Astrocyte of the cerebellum (primary cell): ENCODE measurements at regions not wholly inside any gene's neighbourhood (a gene's known extent, or its start where the extent isn't known, plus 50 kb on each side); places are given as distances from the start of the nearest gene placed in this dataset.
"Not testable (repeated sequence)": the region's sequence is repeated elsewhere in the genome, so short reads cannot be mapped to it uniquely, and the experiment has no call there.

Experiments
- DNase-seq: peaks from one replicate; pipeline ENCODE4 v3.0.0-alpha.2; 2011; ENCODE audit warnings: low read depth
- H3K4me3 ChIP-seq: 2 replicates; pipeline ENCODE4 v1.5.1; 2011; ENCODE audit warnings: mild to moderate bottlenecking, low read depth, low read length, moderate library complexity
- CTCF ChIP-seq: IDR thresholded peaks from 2 replicates; pipeline ENCODE4 v1.5.1; 2012; ENCODE audit warnings: low read length, low read depth, moderate library complexity, mild to moderate bottlenecking; ENCODE audit errors: missing control alignments
- in situ Hi-C: cut with HindIII; loops from 2 replicates; pipeline ENCODE4 v1.10.0; 2017; ENCODE audit warnings: low sequenced_read_pairs

- peak; percentile 22 for DNase-seq
- H3K4me3 ChIP-seq: no peak overlapping the region
- in situ Hi-C loops: no loop called here
- no peak for TF ChIP-seq CTCF
Observed at GRCh38 chr18:40124107-40124506, 1830.9 kb upstream of the PIK3C3 start.

DNA sequence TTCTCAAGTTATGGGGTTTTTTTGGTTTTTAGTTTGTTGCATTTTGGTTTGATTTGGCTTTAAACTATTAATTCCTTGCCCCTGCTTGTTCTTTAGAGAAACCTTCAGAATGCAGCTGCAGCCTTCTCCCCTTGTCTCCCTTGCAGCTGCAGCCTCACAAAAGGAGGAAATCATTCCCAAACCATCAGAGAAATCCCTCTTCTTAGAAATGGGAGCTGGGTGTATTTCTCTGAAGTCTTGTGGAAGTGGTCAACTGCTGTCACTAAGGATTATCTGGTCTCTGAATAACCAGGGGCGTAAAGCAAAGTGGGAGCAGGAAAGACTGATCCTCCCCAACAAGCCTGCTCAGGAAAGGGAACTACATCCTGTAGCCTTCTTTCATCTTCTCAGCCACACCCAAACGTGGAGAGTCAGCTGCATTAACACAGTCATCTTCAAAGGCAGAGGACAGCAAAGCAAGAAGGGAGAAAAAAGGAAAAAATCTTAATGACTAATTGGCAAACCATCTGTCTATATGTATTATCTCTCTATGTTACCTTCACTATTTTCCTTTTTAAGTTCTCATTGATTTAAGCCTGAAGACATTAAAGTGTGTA lies 1834.1 kb upstream of the PIK3C3 start:
- TF ChIP-seq CTCF: no peak
- no peak for DNase-seq
- in situ Hi-C loops: no loop called here
- H3K4me3 ChIP-seq: no peak overlapping the region

DNA sequence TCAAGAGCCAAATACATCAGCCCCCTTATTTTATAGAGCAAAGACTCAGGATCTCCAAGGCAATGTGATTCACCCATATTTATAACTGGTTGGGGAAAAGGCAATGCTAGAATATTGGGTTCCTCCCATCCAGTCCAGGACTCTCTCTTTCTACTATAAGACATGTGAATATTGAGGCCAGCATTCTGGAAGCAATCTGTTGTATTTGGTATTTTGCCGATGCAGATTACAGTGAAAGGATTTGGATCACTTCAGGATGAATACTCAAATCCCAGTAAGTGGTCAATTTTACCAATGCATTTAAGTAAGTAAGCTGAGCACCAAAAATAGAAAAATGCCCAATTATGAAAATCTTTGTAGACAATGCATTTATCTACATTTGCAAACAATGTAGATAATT lies 1834.7 kb upstream of the PIK3C3 start:
- DNase-seq: no peak
- no peak overlapping the region for H3K4me3 ChIP-seq
- in situ Hi-C loops: no loop called here
- TF ChIP-seq CTCF: no peak

- DNase-seq, in situ Hi-C loops, H3K4me3 ChIP-seq: not testable (repeated sequence)
Observed at GRCh38 chr18:40119581-40119980, 1835.5 kb upstream of the PIK3C3 start.

GRCh38 chr18:40110455-40110854 lies 1844.6 kb upstream of the PIK3C3 start:
- no peak for TF ChIP-seq CTCF
- H3K4me3 ChIP-seq: no peak overlapping the region
- DNase-seq: no peak
- in situ Hi-C loops: no loop called here

DNA sequence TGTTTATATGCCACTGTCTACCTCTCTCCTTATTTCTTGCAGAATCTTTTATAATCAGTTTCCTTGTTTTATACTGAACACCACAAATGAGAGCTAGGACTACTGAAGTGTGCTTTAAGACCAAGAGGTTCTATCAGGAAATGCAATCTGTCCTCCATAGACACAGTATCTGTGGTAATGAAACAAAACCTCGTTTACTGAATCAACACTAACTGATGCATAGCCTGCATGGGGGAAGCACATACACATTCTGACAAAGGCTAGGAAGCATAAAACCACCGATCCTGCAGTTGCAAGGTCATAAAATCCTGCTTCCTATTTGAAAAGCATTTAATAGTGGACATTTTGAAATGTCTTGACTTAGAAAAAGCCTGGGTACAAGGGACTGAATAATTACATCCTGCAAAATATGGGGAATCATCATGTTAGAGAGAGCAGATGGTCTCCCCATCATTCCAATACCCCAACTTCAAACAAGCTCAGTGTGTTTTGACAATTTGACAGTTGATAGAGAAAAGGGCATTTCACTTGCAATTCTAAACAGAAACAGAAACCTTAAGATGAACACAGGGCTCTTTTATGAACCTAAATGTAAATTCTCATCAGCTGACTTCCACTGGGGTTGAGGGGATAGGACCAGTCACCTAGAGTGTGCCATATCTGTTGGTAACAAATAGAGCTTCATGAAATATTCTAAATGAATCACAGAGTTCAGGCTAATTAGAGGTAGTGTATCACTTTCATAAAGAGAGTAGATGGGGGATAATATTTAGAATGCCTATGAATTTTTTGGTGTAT lies 1845.6 kb upstream of the PIK3C3 start:
- TF ChIP-seq CTCF: no peak

DNA sequence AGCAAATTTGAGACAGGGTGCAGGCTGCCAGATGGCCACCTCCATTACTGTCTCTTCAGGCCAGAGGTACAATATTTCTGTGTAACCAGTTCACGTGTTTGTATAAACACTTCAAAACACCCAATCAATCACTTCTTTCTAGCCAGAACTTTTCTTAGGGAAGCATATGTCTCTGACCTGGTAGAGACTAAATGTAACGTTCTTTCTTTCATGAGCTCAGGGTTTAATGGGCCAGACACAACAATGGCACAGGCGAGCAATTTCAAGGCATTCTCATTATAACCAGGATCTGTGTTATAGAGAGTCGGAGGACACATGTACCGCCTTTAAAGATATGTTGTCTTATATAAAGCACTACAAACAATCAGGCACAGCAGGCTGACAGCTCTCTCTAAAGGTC lies 1846.4 kb upstream of the PIK3C3 start:
- no peak overlapping the region for H3K4me3 ChIP-seq
- no peak for TF ChIP-seq CTCF
- no peak for DNase-seq
- in situ Hi-C loops: no loop called here

More for the DNA sequence above, 1845.6 kb upstream of the PIK3C3 start:
- no peak overlapping the region for H3K4me3 ChIP-seq
- in situ Hi-C loops: no loop called here
- DNase-seq: no peak
